Heart right ventricle (tissue), 16 donors: ENCODE measurements at regions not wholly inside any gene's neighbourhood (a gene's known extent, or its start where the extent isn't known, plus 50 kb on each side); places are given as distances from the start of the nearest gene placed in this dataset.

Source experiments
- ATAC-seq, 8 donors: fragments of 200-7000 bp; cut with Tn5 transposase; one replicate each; pipeline ENCODE4 v1.9.1; 2020; ENCODE audit warnings: mild to moderate bottlenecking in 8 of 8, moderate library complexity in 8 of 8, moderate number of reproducible peaks in 1 of 8
- DNase-seq, 2 donors: peaks; one replicate each; pipeline ENCODE4 v3.0.0-alpha.2; 2020
- H3K27ac ChIP-seq, 10 donors: fragments of 200-600 bp; sonication (generic) in 2 of 10; one replicate each; pipeline versions ENCODE4 v1.5.0 to v1.8.0; 2020 to 2022; ENCODE audit warnings: mild to moderate bottlenecking in 3 of 10
- H3K27me3 ChIP-seq, 7 donors: fragments of 200-600 bp; one replicate each; pipeline ENCODE4 v1.8.0; 2021 to 2022; ENCODE audit warnings: mild to moderate bottlenecking in 2 of 7
- H3K36me3 ChIP-seq, 9 donors: fragments of 200-600 bp; sonication (generic) in 1 of 9; one replicate each; pipeline versions ENCODE4 v1.5.0 to v1.8.0; 2020 to 2022; ENCODE audit warnings: mild to moderate bottlenecking in 2 of 9
- H3K4me1 ChIP-seq, 9 donors: fragments of 200-600 bp; sonication (generic) in 1 of 9; one replicate each; pipeline versions ENCODE4 v1.5.0 to v1.8.0; 2020 to 2022; ENCODE audit warnings: mild to moderate bottlenecking in 4 of 9
- H3K4me3 ChIP-seq, 10 donors: fragments of 200-600 bp; sonication (generic) in 2 of 10; one replicate each; pipeline versions ENCODE4 v1.5.0 to v1.8.0; 2020 to 2022; ENCODE audit warnings: mild to moderate bottlenecking in 7 of 10, moderate library complexity in 2 of 10
- H3K9me3 ChIP-seq, 11 donors: fragments of 200-600 bp in 10 of 11; sonication (generic) in 2 of 11; one replicate each; pipeline versions ENCODE4 v1.5.0 to v1.8.0; 2013 to 2022; ENCODE audit warnings: mild to moderate bottlenecking in 2 of 11, control low read depth in 1 of 11, moderate library complexity in 1 of 11
- WGBS, 2 donors: extraction: QIAGEN DNeasy Blood & Tissue Kit; methylation state at CpG; one replicate each; pipeline ENCODE4 v1.1.7; 2013; ENCODE audit warnings: inconsistent platforms in 1 of 2; 5-methylcytosine and 5-hydroxymethylcytosine counted together
- intact Hi-C, 10 donors: fragments of 100-400 bp; cut with DNase I; formaldehyde crosslinking; loops; one replicate each; pipeline versions ENCODE4 v1.11.1 to v1.14.2; 2022
- TF ChIP-seq, protein P1 (sequence below), 9 donors: fragments of 200-600 bp; sonication (generic) in 2 of 9; IDR thresholded peaks; one replicate each; pipeline versions ENCODE4 v1.5.0 to v1.8.0; 2021 to 2022; ENCODE audit warnings: antibody characterized with exemption in 9 of 9, mild to moderate bottlenecking in 5 of 9, moderate library complexity in 1 of 9
- donor health status: Arrhythmogenic right ventricular cardiomyopathy.
- donor health status: ischemic (EF 13 %, LVEDD 7.1; RV severe dilation, severe dysfunction).
- donor health status: healthy with polysubstance abuse.
- donor health status: DM: no; HTN: yes; CAD: no.
- donor health status: DM: no; HTN: no; CAD: no.
- donor health status: ischemic (EF 25% LVEDD 6.9; RV normal size, moderate dysfunction).
- donor health status: ischemic (EF 25% LVEDD 5.7; RV mildly dilated, moderate dysfunction).
- donor health status: healthy.
- donor health status: DM: yes; HTN: yes; CAD: no.
- donor health status: Ischemic cardiomyopathy.
- donor health status: ischemic (EF 35%, LVEDD 5.7; RV mildly dilated, moderate dysfunction).
- donor health status: nonischemic (EF 11% LVEDD 7.7; RV severe dilation, severe dysfunction).
- donor health status: DM: yes; HTN: yes; CAD: no.
- donor health status: PGD.
- donor health status: ischemic (EF 29% LVEDD 5.4; RV normal size, mild dysfunction).
- donor health status: nonischemic (EF 23%, LVEDD 6.1; RV moderate dilation, normal function).

- TF ChIP-seq, protein P1, sequence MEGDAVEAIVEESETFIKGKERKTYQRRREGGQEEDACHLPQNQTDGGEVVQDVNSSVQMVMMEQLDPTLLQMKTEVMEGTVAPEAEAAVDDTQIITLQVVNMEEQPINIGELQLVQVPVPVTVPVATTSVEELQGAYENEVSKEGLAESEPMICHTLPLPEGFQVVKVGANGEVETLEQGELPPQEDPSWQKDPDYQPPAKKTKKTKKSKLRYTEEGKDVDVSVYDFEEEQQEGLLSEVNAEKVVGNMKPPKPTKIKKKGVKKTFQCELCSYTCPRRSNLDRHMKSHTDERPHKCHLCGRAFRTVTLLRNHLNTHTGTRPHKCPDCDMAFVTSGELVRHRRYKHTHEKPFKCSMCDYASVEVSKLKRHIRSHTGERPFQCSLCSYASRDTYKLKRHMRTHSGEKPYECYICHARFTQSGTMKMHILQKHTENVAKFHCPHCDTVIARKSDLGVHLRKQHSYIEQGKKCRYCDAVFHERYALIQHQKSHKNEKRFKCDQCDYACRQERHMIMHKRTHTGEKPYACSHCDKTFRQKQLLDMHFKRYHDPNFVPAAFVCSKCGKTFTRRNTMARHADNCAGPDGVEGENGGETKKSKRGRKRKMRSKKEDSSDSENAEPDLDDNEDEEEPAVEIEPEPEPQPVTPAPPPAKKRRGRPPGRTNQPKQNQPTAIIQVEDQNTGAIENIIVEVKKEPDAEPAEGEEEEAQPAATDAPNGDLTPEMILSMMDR (IDR thresholded peaks at IDR 0.05) = no peak
- Histone ChIP-seq H3K4me3 (no peak overlapping the region), H3K36me3 (no peaks in the 10 kb centered on the region), H3K27ac (no peak overlapping the region), H3K4me1 (peaks cover 0 to 11% (median 0%) of the 10 kb centered on the region in 9 donors), H3K27me3 (no peaks in the 10 kb centered on the region), H3K9me3 (no peaks in the 10 kb centered on the region)
- intact Hi-C loops = no loop called here
- WGBS, 2 donors = 19 to 24% methylated on average over 2 of the region's 2 CpGs
- DNase-seq (no peak), ATAC-seq (no peak)
These were observed 121.1 kb upstream of the FIGN start for GRCh38 chr2:163856941-163857340.

GRCh38 chr2:163852616-163853015 lies 116.8 kb upstream of the FIGN start:
- Histone ChIP-seq H3K9me3 (no peaks in the 10 kb centered on the region), H3K4me1 (peaks cover 0 to 13% (median 0%) of the 10 kb centered on the region in 9 donors), H3K36me3 (no peaks in the 10 kb centered on the region), H3K27me3 (no peaks in the 10 kb centered on the region), H3K27ac (no peak overlapping the region), H3K4me3 (no peak overlapping the region)
- no peak for ATAC-seq
- WGBS, 2 donors = 63 to 65% methylated on average over 3 of the region's 3 CpGs
- intact Hi-C loops = no loop called here
- TF ChIP-seq, protein P1 (IDR thresholded peaks at IDR 0.05) = no peak
- no peak for DNase-seq

DNA sequence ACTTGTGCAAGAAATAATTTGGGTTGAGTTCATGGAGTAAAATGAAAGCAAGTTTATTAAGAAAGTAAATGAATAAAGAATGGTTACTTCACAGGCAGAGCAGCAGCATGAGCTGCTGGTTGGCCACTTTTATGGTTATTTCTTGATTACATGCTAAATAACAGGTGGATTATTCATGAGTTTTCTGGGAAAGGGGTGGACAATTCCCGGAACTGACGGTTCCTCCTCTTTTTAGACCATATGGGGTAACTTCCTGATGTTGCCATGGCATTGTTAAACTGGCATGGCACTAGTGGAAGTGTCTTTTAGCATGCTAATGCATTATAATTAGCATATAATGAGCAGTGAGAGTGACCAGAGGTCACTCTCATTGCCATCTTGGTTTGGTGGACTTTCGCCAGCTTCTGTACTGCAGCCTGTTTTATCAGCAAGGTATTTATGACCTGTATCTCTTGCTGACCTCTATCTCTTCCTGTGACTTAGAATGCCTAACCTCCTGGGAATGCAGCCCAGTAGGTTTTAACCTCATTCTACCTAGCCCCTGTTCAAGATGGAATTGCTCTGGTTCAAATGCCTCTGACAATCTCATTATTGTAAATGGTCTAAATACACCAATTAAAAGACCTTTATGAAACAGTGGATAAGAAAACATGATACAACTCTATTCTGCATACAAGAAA lies 114.1 kb upstream of the FIGN start:
- H3K4me3 ChIP-seq = no peak overlapping the region
- H3K36me3 ChIP-seq = no peaks in the 10 kb centered on the region
- ATAC-seq (no peak), DNase-seq (no peak)
- no peak overlapping the region for H3K27ac ChIP-seq
- intact Hi-C loops = no loop called here
- no peaks in the 10 kb centered on the region for H3K9me3 ChIP-seq
- peaks cover 0 to 3% (median 0%) of the 10 kb centered on the region in 9 donors for H3K4me1 ChIP-seq
- TF ChIP-seq, protein P1 (IDR thresholded peaks at IDR 0.05) = no peak
- WGBS, 2 donors = 77 to 80% methylated on average over 3 of the region's 3 CpGs
- no peaks in the 10 kb centered on the region for H3K27me3 ChIP-seq

DNA sequence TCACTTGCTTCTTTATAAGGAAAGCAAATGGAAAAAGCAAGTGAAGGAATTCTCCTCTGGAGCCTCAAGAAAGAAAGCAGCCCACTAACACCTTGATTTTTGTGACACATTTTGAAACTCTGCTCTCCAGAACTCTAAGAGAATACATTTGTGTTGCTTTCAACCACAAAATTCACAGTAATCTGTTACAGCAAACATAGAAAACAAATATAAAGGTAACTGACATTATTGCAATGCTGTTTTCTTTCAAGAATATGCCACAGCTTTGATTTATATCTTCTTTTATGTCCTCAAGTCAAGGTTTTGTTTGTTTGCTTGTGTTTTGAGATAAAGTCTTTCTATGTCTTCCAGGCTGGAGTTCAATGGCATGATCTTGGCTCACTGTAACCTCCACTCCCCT lies 103.1 kb upstream of the FIGN start:
- H3K4me3 ChIP-seq = no peak overlapping the region
- ATAC-seq (no peak), DNase-seq (no peak)
- H3K9me3 ChIP-seq = peaks cover 0 to 11% (median 0%) of the 10 kb centered on the region in 11 donors
- no peak overlapping the region for H3K27ac ChIP-seq
- intact Hi-C loops = no loop called here
- TF ChIP-seq, protein P1 (IDR thresholded peaks at IDR 0.05) = no peak
- H3K27me3 ChIP-seq = no peaks in the 10 kb centered on the region
- H3K36me3 ChIP-seq = no peaks in the 10 kb centered on the region
- no peaks in the 10 kb centered on the region for H3K4me1 ChIP-seq
